K562 (cell line): ENCODE measurements at regions not wholly inside any gene's neighbourhood (a gene's known extent, or its start where the extent isn't known, plus 50 kb on each side); places are given as distances from the start of the nearest gene placed in this dataset.
"Not testable (repeated sequence)": the region's sequence is repeated elsewhere in the genome, so short reads cannot be mapped to it uniquely, and the experiment has no call there.

ENCODE experiments used
- ATAC-seq: fragments of 200-7000 bp; cut with Tn5 transposase; 3 replicates; pipeline ENCODE4 v1.9.1; 2020; ENCODE audit warnings: moderate library complexity
- BruUV-seq: library from RNA; stranded (reverse); fragments of 400-500 nt; replicated peaks from 2 replicates; lab custom pipeline; 2021; lab: Mats Ljungman, UMichigan
- CTCF ChIA-PET: fragments of 300-600 bp; formaldehyde crosslinking; extraction: SDS; loops from one replicate; lab custom pipeline; 2021; ENCODE audit warnings: low intra/inter-chr PET ratio; lab: Yijun Ruan, JAX
- POLR2A ChIA-PET: fragments of 300-600, 350-650 bp; sonication (Branson Sonifier 250); formaldehyde crosslinking; extraction: SDS; loops from one replicate; lab custom pipeline; 2021; ENCODE audit warnings: antibody characterized with exemption, inconsistent platforms; lab: Yijun Ruan, JAX
- DNase-seq, 4 experiments: peaks; one replicate each; pipeline versions ENCODE4 v3.0.0 to v3.0.0-alpha.2; 2011 to 2018; ENCODE audit warnings: low spot score in 3 of 4, mixed read lengths in 3 of 4; ENCODE audit errors: extremely low read depth in 1 of 4
- FAIRE-seq: peaks from 2 replicates; lab custom pipeline; 2011; peaks lifted over from hg19 to GRCh38; lab: Jason Lieb, UNC
- H2AFZ ChIP-seq: 2 replicates; pipeline ENCODE4 v1.6.0; 2011; ENCODE audit warnings: low read depth, low read length, control low read depth, inconsistent platforms
- H3K27ac ChIP-seq: fragments of 200-600 bp; 3 replicates; pipeline ENCODE4 v1.8.0; 2011; ENCODE audit warnings: low read depth, mild to moderate bottlenecking, control low read depth, inconsistent platforms, low read length, moderate library complexity, mixed read lengths; ENCODE audit errors: extremely low read depth
- H3K27me3 ChIP-seq, 2 experiments: fragments of 300-600 bp in 1 of 2; 2 replicates in 1 of 2; 3 replicates in 1 of 2; pipeline versions ENCODE4 v1.6.0 to v1.8.0; 2011; ENCODE audit warnings: inconsistent platforms in 2 of 2, low read length in 2 of 2, mild to moderate bottlenecking in 1 of 2, mixed read lengths in 1 of 2, moderate library complexity in 1 of 2; ENCODE audit not compliant: control insufficient read depth in 2 of 2, insufficient read depth in 2 of 2
- H3K36me3 ChIP-seq: fragments of 300-600 bp; 3 replicates; pipeline ENCODE4 v1.8.0; 2011; ENCODE audit warnings: mild to moderate bottlenecking, low read length, inconsistent platforms; ENCODE audit not compliant: control insufficient read depth, insufficient read depth
- H3K4me1 ChIP-seq, 2 experiments: fragments of 200-600 bp in 1 of 2; replicated peaks in 1 of 2; 2 replicates in 1 of 2; 3 replicates in 1 of 2; pipeline versions ENCODE4 v1.5.1 to v1.8.0; 2011; ENCODE audit warnings: inconsistent platforms in 2 of 2, low read length in 2 of 2, mild to moderate bottlenecking in 1 of 2, mixed read lengths in 1 of 2, moderate library complexity in 1 of 2; ENCODE audit not compliant: control insufficient read depth in 2 of 2, insufficient read depth in 2 of 2
- H3K4me2 ChIP-seq: 2 replicates; pipeline ENCODE4 v1.6.1; 2011; ENCODE audit warnings: low read length, control low read depth, inconsistent platforms, mixed read lengths; ENCODE audit not compliant: insufficient read depth
- H3K4me3 ChIP-seq: fragments of 200-600 bp; sonication (generic), shearing (Covaris generic); 2 replicates; pipeline ENCODE4 v1.5.1; 2016; ENCODE audit warnings: control low read depth, inconsistent platforms
- H3K79me2 ChIP-seq: fragments of 200-600 bp; 3 replicates; pipeline ENCODE4 v1.8.0; 2011; ENCODE audit warnings: low read length, inconsistent platforms; ENCODE audit not compliant: control insufficient read depth, insufficient read depth
- H3K9ac ChIP-seq, 2 experiments: 2 replicates each; pipeline versions ENCODE4 v1.6.0 to v1.6.1; 2011; ENCODE audit warnings: low read depth in 2 of 2, low read length in 2 of 2, control low read depth in 1 of 2, inconsistent platforms in 1 of 2, mild to moderate bottlenecking in 1 of 2, mixed read lengths in 1 of 2; ENCODE audit not compliant: insufficient read depth in 1 of 2
- H3K9me1 ChIP-seq: one replicate; pipeline ENCODE4 v1.6.0; 2011; ENCODE audit warnings: inconsistent platforms, mild to moderate bottlenecking, low read length, moderate library complexity; ENCODE audit not compliant: control insufficient read depth, insufficient read depth
- H3K9me3 ChIP-seq: replicated peaks from 2 replicates; pipeline ENCODE4 v1.5.1; 2011; ENCODE audit warnings: low read depth, low read length, inconsistent platforms; ENCODE audit not compliant: control insufficient read depth, insufficient read depth
- H4K20me1 ChIP-seq: replicated peaks from 2 replicates; pipeline ENCODE4 v1.6.1; 2011; ENCODE audit warnings: low read length, inconsistent platforms, mixed read lengths; ENCODE audit not compliant: control insufficient read depth, insufficient read depth
- ARNT ChIP-seq, 2 experiments: fragments of 450-650 bp; IDR thresholded peaks; 2 replicates each; pipeline ENCODE4 v1.6.1; 2016; ENCODE audit warnings: mild to moderate bottlenecking in 1 of 2
- C11orf30 ChIP-seq: fragments of 450-650 bp; IDR thresholded peaks from 2 replicates; pipeline ENCODE4 v1.6.1; 2016; ENCODE audit warnings: low read depth, mild to moderate bottlenecking
- MAFF ChIP-seq: IDR thresholded peaks from 2 replicates; pipeline ENCODE4 v1.6.1; 2012; ENCODE audit warnings: low read length, improper control_type of control experiment
- MAFG ChIP-seq: fragments of 450-650 bp; conservative IDR thresholded peaks from 2 replicates; pipeline ENCODE4 v1.6.1; 2016; ENCODE audit warnings: missing genetic modification characterization, missing compliant biosample characterization
- MAFK ChIP-seq: IDR thresholded peaks from 2 replicates; pipeline ENCODE4 v1.6.1; 2011; ENCODE audit warnings: low read length, improper control_type of control experiment
- NFRKB ChIP-seq: fragments of 450-650 bp; IDR thresholded peaks from 2 replicates; pipeline ENCODE4 v1.6.1; 2016; ENCODE audit warnings: low read depth
- RFX1 ChIP-seq: fragments of 450-650 bp; IDR thresholded peaks from 2 replicates; pipeline ENCODE4 v1.6.1; 2016; ENCODE audit warnings: mild to moderate bottlenecking, moderate library complexity
- TAF1 ChIP-seq: IDR thresholded peaks from 2 replicates; pipeline ENCODE4 v1.6.1; 2011; ENCODE audit warnings: mild to moderate bottlenecking, low read length, moderate library complexity; ENCODE audit not compliant: insufficient read depth, control insufficient read depth, severe bottlenecking; ENCODE audit errors: extremely low read depth
- U2AF1 ChIP-seq: fragments of 200-400 bp; formaldehyde crosslinking; optimal IDR thresholded peaks from 2 replicates; pipeline ENCODE3; 2017; ENCODE audit warnings: mild to moderate bottlenecking, low read depth, low read length, moderate library complexity
- ZBTB1 ChIP-seq: sonication (generic); formaldehyde crosslinking; IDR thresholded peaks from 2 replicates; pipeline ENCODE4 v1.8.1; 2023; ENCODE audit warnings: missing genetic modification reagents, low read depth, mild to moderate bottlenecking, borderline replicate concordance
- ZFP1 ChIP-seq: fragments of 450-650 bp; formaldehyde crosslinking; IDR thresholded peaks from 2 replicates; pipeline ENCODE4 v1.4.0; 2020; ENCODE audit warnings: mild to moderate bottlenecking, mixed read lengths
- ZNF316 ChIP-seq: fragments of 450-650 bp; IDR thresholded peaks from 2 replicates; pipeline ENCODE4 v1.6.1; 2016
- ZNF584 ChIP-seq: fragments of 200-800 bp; sonication (Bioruptor generic); IDR thresholded peaks from 2 replicates; pipeline ENCODE4 v1.6.1; 2016; ENCODE audit warnings: low read depth, mild to moderate bottlenecking, missing genetic modification characterization, missing compliant biosample characterization
- WGBS: fragments of 100-300 bp; shearing (Covaris generic); methylation state at CpG from one replicate; pipeline ENCODE4 v1.1.6; 2016; ENCODE audit warnings: low coverage, mixed read lengths; ENCODE audit not compliant: insufficient coverage; ENCODE audit errors: missing lambda C conversion rate; 5-methylcytosine and 5-hydroxymethylcytosine counted together
- in situ Hi-C: fragments of 300-500 bp; cut with MboI; formaldehyde crosslinking; loops from 4 replicates; pipeline ENCODE4 v1.15.0; 2018; ENCODE audit warnings: inconsistent platforms, mixed read lengths
- intact Hi-C: fragments of 100-400 bp; cut with micrococcal nuclease; formaldehyde crosslinking; loops from 2 replicates; pipeline ENCODE4 v1.14.2; 2022
- TF ChIP-seq, protein P1 (sequence below): fragments of 250-450 bp; sonication (Bioruptor Pico); IDR thresholded peaks from 2 replicates; pipeline ENCODE4 v1.5.0; 2021
- TF ChIP-seq, protein P2 (sequence below): fragments of 250-450 bp; sonication (Bioruptor Pico); IDR thresholded peaks from 2 replicates; pipeline ENCODE4 v1.9.0; 2021; ENCODE audit warnings: mild to moderate bottlenecking
- TF ChIP-seq, protein P3 (sequence below): IDR thresholded peaks from 2 replicates; pipeline ENCODE4 v1.6.1; 2012; ENCODE audit warnings: low read depth, low read length, improper control_type of control experiment, borderline replicate concordance

DNA sequence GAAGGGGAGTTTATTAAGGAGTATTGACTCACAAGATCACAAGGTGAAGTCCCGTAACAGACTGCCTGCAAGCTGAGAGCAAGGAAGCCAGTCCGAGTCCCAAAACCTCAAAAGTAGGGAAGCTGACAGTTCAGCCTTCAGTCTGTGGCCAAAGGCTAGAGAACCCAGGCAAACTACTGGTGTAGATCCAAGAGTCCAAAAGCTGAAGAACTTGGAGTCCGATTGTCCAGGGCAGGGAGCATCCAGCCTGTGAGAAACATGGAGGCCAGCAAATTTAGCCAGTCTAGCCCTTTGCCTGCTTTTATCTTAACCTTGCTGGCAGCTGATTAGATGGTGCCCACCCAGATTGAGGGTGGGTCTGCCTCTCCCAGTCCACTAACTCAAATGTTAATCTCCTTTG, 621.9 kb upstream of the ITGA1 start:
- H3K9me1 ChIP-seq, H3K79me2 ChIP-seq, H3K4me1 ChIP-seq, intact Hi-C loops, H3K27ac ChIP-seq, H3K4me3 ChIP-seq, DNase-seq, BruUV-seq, in situ Hi-C loops, POLR2A ChIA-PET, H3K27me3 ChIP-seq, H3K9me3 ChIP-seq, ATAC-seq, H2AFZ ChIP-seq, H3K4me2 ChIP-seq, H4K20me1 ChIP-seq, H3K9ac ChIP-seq, H3K36me3 ChIP-seq, CTCF ChIA-PET, FAIRE-seq: not testable (repeated sequence)
- whole genome bisulfite sequencing = 3% methylated on average over 3 of the region's 3 CpGs

DNA sequence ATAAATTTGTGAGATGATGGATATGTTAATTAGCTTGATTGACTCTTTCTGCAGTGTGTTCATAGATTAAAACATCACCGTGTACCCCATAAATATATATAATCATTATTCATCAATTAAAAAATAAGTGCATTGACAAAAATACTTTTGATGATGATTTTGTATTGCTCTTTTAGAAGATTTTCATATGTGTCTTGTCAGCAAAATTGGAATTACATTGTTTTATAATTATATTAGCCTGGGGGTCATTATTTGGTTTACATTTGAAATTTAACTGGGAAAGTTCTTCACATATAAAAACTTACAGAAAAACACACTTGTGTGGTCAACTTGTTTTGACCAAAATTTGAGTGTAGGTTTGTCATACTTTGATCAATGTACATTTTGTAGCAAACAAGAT, 614.6 kb upstream of the ITGA1 start:
- in situ Hi-C loops (no loop called here), intact Hi-C loops (no loop called here)
- FAIRE-seq = no peak
- no peak overlapping the region for H3K4me2 ChIP-seq
- no peak overlapping the region for H3K4me3 ChIP-seq
- no peaks in the 10 kb centered on the region for H3K36me3 ChIP-seq
- H2AFZ ChIP-seq = no peak overlapping the region
- H3K27ac ChIP-seq = no peak overlapping the region
- no peaks in the 10 kb centered on the region for H3K27me3 ChIP-seq
- no peaks in the 10 kb centered on the region for H3K4me1 ChIP-seq
- DNase-seq = no peak
- WGBS = 7% methylated on average over 1 of the region's 1 CpG
- no peak for ATAC-seq
- BruUV-seq = no TSS peak
- no peaks in the 10 kb centered on the region for H4K20me1 ChIP-seq
- no peak overlapping the region for H3K9ac ChIP-seq
- no peaks in the 10 kb centered on the region for H3K9me1 ChIP-seq
- POLR2A ChIA-PET = no interaction called here
- CTCF ChIA-PET = no interaction called here
- H3K9me3 ChIP-seq = peaks cover 1% of the 10 kb centered on the region; the same call in 1 of the 2 replicates
- H3K79me2 ChIP-seq = no peaks in the 10 kb centered on the region
- peak; percentile 33; the same call in 1 of the 2 replicates for TF ChIP-seq C11orf30
- no peak for TF ChIP-seq ZBTB1 (CRISPR knock-in tag)
- no peak for TF ChIP-seq ARNT (IDR thresholded peaks at IDR 0.05)
- TF ChIP-seq ZFP1 (CRISPR knock-in tag) = no peak
- TF ChIP-seq TAF1 = no peak
- peak; percentile 77 for TF ChIP-seq ZNF316
- TF ChIP-seq, protein P1, sequence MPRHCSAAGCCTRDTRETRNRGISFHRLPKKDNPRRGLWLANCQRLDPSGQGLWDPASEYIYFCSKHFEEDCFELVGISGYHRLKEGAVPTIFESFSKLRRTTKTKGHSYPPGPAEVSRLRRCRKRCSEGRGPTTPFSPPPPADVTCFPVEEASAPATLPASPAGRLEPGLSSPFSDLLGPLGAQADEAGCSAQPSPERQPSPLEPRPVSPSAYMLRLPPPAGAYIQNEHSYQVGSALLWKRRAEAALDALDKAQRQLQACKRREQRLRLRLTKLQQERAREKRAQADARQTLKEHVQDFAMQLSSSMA (CRISPR knock-in tag) = no peak
- TF ChIP-seq ZNF584 (CRISPR knock-in tag) = no peak
- TF ChIP-seq NFRKB = no peak
- peak; percentile 57; the same call in 1 of the 2 replicates for TF ChIP-seq MAFG (tag)
- TF ChIP-seq MAFK = peak; percentile 79
- TF ChIP-seq U2AF1 = no peak
- TF ChIP-seq, protein P2, sequence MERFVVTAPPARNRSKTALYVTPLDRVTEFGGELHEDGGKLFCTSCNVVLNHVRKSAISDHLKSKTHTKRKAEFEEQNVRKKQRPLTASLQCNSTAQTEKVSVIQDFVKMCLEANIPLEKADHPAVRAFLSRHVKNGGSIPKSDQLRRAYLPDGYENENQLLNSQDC (CRISPR knock-in tag) = no peak
- no peak for TF ChIP-seq RFX1
- TF ChIP-seq, protein P3, sequence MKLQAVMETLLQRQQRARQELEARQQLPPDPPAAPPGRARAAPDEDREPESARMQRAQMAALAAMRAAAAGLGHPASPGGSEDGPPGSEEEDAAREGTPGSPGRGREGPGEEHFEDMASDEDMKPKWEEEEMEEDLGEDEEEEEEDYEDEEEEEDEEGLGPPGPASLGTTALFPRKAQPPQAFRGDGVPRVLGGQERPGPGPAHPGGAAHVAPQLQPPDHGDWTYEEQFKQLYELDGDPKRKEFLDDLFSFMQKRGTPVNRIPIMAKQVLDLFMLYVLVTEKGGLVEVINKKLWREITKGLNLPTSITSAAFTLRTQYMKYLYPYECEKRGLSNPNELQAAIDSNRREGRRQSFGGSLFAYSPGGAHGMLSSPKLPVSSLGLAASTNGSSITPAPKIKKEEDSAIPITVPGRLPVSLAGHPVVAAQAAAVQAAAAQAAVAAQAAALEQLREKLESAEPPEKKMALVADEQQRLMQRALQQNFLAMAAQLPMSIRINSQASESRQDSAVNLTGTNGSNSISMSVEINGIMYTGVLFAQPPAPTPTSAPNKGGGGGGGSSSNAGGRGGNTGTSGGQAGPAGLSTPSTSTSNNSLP = no peak
- peak; percentile 57; the same call in 1 of the 2 replicates for TF ChIP-seq MAFF
